A204.1 (cell line): ENCODE measurements at regions not wholly inside any gene's neighbourhood (a gene's known extent, or its start where the extent isn't known, plus 50 kb on each side); places are given as distances from the start of the nearest gene placed in this dataset.
"Not testable (repeated sequence)": the region's sequence is repeated elsewhere in the genome, so short reads cannot be mapped to it uniquely, and the experiment has no call there.

Experiments used
- FAIRE-seq: peaks from 2 replicates; lab custom pipeline; 2012; peaks lifted over from hg19 to GRCh38; lab: Jason Lieb, UNC

DNA sequence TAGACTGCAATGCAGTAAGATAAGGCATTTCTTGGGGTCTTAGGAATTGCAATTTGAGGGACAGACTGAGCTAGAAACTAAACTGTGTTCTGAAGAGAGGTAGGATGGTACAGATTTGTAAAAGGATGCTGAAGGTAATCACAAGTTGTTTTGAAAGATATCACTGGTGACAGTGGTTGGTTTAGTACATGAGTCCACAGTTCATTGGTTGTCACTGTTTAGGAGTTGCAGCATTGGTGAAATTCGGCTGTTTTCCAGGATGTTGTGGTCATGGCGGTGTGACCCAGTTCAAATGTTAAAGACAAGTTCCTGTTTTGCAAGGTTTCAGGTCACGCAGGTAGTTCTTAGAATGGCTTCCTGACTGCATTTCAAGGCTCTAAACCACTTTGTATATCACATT lies 292.8 kb upstream of the B3GALT2 start:
- no peak for FAIRE-seq

DNA sequence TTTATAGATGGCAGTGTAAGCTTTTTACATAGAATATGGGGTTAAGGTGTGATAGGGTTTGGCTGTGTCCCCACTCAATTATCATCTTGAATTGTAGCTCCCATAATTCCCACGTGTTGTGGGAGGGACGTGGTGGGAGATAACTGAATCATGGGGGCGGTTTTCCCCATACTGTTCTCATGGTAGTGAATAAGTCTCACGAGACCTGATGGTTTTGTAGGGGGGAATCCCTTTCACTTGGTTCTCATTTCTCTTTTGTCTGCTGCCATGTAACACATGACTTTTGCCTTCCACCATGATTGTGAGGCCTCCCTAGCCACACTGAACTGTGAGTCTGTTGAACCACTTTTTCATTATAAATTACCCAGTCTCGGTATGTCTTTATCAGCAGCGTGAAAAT lies 290.3 kb upstream of the B3GALT2 start:
- no peak for FAIRE-seq

DNA sequence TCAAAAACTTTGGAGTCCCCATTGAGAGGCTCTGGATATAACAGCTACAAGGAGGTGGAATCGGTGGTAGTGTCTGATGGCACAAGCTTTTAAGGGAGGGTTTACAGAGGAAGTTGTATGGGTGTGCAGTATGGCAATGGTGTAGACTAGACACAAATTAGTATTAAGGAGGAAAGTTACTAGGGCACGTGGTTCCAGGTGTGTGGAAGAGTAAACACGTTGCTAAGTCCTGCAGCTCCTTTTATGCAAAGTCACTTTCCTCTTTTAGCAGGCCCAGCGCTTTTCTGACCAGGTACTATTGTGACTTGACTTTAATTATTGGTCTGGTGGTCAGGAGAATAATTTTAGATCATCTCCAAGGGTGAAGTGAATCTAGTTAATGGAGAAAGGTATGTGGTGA lies 287.5 kb upstream of the B3GALT2 start:
- no peak for FAIRE-seq

DNA sequence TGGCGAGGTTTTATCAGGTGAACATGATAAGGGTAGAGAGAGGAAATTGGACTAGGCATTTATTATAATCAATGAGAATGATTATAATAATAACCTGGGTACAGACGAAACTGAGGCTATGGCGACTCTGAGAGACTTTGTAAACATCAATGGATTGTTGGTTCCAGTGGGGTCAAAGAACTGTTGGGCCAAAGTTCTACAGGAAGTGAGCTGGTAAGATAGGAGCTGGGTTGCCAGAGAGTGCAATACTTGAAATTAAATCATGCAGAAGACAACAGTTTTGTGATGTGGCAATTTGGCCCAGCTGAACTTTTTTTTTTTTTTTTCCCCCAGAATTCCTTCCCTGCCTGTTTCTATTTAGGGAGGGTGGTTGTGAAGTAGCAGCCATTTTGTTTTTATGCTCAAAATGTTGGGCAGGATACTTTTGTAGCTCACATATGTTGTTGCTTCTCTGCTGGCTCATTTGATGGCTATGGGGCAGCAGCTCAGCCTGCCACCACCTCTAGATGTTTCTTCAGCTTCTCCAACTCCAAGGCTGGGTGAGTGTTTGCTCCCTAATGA lies 286.5 kb upstream of the B3GALT2 start:
- no peak for FAIRE-seq

DNA sequence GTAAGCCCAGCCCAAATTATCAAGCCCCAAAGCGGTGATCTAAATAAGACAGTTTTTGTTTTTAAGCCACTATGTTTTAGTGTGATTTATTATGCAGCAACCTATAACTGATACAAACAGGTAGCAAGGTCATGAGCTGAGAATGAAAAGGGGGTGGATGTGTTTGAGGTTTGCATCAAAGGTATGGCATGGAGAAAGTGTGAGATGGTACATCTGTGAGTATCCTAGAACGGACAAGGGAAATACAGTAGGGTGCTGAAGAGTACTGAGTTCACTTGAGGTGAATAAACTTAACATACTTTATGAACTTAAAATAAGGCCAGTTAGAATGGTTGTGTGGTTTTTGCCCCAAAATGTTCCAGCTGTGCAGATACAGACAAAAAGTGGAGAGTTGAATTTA lies 286.0 kb upstream of the B3GALT2 start:
- FAIRE-seq: no peak

DNA sequence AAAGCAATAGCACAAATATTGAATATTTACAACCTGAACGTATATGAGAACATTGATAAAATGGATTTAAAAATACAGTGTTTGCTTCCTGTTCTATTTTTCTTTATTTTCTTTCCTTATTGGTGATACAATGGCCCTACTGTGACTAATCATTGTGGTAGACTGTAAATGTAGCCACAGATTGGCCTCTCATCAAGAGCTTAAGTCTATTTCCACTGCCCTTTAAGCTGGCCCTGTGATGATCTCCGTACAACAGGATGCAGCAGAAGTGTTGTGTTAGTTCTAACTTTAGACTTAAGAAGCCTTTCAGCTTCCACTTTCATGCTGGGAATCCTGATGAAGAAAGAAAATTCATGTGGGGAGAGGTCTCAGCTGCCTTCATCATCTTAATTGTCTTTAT lies 285.6 kb upstream of the B3GALT2 start:
- no peak for FAIRE-seq

DNA sequence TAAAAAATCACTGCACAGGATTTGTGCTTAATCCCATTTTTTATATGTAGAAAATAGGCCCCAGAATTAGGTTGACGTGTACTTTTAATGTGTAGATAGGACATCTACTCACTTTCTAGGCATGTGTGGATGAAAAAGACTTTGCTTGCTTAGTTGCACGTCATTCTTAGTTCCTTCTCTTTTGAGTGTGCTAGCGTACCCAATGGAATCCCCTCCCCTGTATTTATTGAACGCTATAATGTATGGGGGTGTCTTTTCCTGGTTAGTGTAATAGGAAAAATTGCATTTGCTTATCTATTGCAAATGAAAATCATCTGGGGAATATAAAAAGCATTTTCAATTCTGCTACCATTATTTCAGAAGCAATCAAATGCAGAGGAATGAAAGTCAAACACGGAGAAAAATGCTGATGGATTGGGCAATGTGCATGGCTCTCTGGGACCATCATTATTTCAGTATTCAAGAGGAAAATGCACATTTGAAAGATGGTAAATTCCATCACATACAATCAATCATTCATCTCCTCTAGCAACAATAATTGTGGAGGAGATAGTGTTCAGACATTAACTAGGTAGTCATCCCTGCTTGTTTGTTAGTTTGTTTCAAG lies 277.0 kb upstream of the B3GALT2 start:
- no peak for FAIRE-seq

DNA sequence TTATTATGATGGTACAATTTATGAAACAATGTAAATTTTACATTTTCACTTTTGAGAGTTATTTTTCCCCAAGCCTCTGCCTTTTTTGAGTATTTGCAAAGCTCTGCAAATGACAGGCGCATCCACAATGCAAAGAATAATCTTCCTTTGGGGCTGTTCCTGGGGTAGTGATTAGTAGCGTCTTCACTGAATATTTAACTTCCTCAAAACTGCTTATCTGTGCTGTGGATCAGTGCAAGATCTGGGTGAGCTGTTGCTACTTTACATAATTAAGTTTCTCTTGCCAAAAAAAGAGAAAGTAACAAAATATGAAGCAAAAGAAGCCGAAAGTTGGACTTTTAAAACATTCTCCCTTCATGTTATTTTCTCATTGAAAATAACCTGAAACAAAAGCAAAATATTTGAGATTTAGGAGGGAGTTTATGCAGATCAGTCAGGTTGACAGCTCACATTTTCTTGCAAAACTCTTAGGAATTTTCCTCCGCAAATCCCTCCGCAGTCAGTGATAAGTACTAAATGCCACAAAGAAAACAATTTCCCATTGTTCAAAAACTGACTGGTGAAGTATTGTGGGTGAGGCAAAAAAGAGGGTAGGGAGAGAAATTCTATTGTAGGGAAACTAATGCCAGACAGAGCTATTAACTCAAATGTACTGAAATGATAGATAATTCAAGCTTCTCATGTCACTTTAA lies 276.4 kb upstream of the B3GALT2 start:
- FAIRE-seq: no peak

DNA sequence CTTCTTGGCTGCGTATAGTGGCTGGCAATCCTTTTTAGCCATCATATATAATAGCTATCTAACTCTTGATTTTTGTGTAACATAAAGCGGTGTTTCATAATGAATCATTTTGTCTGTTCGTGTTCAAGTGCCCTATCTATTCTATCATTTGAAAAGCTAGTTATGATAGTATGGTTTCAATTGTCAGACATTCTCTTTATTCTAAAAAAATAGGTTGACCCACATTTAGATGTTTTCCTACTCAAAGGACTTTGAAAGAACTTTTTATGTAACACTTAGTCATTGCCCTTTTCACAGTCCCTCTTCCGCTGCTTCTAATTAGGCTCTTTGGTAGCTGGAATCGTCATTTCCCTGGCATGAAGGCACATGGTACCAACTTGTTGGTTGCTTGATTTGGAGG lies 272.2 kb upstream of the B3GALT2 start:
- FAIRE-seq: no peak

DNA sequence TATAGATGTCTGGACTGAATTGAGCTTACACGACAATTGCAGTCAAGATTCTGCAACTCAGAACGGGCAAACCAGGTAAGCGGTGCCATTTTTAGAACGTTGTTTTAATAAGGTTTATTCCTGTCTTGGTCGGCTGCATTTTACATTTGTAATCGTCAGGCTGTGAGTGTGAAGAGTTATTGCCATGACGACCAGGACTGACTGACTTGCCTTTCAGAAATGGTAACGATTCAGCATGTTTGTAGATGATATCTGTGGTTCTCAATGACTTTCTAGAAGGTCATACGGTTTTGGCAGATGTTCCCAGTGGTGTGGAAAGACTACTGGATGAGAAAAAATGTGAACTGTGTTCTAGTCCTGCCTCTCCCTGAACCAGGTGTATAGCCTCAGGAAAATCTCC lies 271.3 kb upstream of the B3GALT2 start:
- no peak for FAIRE-seq

DNA sequence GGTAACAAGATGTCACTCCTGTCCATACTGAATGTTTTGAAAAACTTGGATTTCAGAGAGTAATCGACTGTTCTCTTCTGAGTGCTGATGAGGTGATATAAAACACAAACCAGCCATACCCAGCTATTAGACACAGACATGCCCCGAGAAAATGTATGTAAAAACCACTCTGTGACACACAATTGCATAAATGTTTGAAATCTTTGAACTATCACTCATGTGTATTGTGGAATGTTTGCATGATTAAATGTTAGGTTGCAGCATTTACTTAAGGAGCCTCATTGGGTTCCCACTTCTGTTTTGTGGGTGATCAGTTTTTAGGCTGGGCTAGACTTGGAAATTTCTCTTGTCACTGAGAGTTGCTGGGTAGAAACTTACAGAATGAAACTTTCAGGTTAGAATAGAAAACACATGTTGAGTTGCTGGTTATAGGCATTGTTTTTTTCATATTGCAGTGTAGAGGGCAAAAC lies 270.4 kb upstream of the B3GALT2 start:
- no peak for FAIRE-seq

DNA sequence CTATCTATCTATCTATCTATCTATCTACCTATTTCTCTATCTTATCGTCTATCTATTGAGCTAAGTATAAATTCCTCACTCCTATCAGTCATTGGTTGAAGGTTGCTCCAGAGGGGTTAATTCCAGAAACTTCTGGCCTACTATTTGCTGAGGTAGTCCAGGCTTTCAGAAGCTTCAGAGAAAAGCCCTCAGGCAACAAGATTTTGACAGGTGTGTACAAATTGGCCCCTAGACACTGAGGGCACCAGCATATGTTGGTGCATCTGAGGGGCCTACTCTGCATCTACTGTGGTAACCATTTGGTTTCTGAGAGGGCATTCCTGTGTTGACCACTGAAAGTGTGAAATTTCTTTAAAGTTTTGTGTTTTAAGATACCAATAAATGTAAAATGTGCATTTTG lies 265.2 kb upstream of the B3GALT2 start:
- no peak for FAIRE-seq

DNA sequence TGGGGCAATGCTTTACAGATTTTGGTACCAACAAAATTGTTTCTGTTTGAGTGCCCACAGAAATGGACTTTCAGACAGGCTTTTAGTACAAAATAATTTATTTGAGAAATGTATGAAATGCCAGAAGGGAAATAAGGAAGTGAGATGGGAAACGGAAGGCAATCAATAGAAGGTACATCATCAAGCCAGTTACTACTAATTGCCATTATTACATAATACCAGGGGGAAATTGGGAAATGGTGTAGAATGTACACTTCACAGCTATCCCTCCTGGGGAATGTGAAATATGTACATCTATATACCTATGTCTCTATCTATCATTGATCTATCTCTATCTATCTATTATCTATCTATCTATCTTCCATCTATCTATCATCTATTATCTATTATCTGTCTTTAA lies 264.6 kb upstream of the B3GALT2 start:
- no peak for FAIRE-seq

DNA sequence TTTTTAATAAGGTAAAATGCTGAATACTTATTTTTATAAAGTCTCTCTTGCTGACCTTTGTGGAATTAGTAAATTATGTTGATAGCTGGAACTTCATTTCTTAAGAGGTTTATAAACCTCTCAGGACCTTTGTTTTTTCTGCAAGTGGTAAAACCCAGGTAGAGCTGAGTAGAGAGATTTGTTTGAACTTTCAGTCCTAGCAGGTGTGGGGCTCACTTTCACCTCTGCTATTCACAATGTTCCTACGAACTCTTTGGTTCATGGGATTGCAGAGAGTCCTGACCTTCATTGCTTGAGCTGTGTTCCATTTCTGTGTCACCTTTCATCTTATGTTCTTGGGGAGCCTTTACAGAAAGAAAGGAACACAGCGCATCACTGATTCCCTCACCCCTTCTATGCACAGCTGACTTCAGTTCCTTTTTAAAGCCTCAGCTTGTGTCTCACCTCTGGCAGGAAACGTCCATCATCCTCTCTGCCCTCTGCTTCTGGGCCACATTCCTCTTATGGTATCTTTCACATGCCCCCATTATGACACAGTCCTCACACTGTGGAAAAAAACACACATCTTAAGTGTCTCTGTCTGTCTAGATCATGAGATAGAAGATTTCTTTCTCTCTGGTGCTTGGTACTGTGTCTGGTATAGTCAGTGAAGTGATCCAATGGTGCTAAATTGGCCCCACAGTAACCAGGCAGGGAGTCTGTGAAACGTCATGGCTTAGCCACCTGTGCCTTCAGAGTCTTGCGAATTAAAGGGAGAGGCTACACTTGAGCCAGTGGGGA lies 262.5 kb upstream of the B3GALT2 start:
- FAIRE-seq: no peak

DNA sequence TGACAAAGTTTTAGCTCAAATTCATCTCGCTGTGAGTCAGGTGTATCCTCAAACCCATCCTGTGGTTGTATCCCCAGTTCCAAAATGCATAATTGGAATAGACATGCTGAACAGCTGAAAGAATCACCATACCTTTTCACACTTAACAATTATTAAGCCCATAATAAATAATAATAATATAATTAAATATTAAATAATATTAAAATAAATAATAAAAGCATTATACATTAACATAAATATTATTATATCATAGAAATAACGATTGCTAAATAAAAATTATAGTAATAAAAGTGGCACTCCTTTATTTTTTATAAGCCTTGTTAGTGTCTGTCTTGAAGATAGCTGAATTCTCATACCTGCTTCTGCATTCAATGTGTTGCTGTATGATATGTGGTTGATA lies 257.5 kb upstream of the B3GALT2 start:
- peak; percentile 29 for FAIRE-seq

DNA sequence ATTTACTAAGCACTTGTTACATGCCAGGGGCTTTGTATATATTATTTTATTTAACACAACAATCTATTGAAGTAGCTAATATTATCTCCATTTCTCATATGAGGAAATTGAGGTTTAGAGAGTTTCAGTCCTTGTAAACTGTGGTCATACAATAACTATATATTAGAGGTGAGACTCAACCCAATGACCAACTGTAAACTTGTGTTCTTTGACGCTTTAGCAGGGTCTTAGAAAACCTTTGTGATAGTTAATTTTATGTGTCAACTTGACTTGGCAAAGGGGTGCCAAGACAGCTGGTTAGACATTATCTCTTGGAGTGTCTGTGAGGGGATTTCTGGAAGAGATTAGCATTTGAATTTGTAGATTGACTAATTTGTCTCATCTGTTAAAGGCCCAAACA lies 252.4 kb upstream of the B3GALT2 start:
- no peak for FAIRE-seq

DNA sequence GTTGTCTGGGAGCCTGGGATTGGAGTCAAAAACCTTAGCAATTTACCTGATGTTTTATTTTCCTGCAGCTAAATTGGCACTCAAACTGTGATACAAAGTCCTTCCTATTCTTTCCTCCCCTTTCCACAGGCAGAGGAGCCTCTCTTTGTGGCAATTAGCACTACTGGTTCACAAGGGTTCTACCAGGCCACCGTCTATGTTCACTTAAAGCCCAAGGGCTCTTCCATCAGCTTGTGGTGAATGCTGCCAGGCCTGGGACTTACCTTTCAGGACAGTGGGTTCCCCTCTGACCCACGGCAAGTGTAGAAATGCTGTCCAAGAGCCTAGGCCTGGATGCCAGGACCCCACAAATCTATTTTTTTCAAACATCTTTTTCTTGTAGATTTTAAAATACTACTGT lies 251.9 kb upstream of the B3GALT2 start:
- no peak for FAIRE-seq

DNA sequence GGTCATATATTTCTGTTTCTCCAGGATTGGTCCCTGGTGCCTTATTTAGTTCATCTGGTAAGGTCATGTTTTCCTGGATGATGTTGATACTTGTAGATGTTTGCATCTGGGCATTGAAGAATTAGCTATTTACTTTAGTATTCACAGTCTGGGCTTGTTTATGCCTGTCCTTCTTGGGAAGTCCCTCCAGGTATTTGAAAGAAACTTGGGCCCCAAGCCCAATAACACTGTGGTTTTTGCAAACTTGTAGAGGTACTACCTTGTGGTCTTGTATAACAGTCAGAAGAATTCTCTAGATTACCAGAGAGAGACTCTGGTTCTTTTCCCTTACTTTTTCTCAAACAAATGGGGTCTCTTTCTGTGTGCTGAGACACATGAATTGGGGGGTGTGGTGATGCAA lies 251.4 kb upstream of the B3GALT2 start:
- FAIRE-seq: no peak

DNA sequence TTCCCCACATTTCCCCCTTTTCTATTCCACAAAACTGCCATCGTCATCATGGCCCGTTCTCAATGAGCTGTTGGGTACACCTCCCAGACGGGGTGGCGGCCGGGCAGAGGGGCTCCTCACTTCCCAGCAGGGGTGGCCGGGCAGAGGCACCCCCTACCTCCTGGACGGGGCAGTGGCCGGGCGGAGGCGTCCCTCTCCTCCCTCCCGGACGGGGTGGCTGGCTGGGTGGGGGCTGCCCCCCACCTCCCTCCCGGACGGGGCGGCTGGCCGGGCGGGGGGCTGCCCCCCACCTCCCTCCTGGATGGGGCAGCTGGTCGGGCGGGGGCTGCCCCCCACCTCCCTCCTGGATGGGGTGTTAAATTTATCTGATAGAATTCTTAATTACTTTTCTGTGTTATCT lies 250.9 kb upstream of the B3GALT2 start:
- FAIRE-seq: not testable (repeated sequence)

DNA sequence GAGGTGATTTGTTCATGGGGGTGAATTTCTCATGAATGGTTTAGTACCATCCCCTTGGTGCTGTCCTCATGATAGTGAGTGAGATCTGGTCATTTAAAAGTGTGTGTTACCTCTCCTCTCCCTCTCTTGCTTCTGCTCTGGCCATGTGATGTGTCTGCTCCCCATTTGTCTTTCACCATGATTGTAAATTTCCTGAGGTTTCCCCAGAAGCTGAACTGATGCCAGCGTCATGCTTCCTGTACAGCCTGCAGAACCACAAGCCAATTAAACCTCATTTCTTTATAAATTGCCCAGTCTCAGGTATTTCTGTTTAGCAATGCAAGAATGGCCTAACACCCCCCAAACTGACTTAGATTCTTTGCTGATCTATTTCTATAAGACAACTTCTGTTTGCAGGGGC lies 249.4 kb upstream of the B3GALT2 start:
- FAIRE-seq: no peak

DNA sequence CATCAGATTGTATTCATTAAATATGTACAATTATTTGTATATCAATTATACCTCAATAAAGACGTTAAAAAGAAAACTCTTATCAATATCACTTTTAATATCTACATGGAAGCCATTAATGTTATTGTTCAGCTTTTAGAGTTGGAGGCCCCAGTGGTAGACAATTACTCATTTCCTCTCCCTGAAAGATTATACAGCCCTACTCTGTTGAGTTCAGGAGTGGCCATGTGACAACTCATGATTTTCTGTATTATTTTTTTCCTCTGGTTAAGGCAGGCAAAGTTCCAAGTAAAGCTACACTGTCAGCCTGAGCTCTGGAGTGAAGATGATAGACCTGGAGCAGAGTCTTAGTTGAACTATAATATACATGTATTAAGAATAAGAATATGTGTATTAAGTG lies 247.9 kb upstream of the B3GALT2 start:
- FAIRE-seq: no peak

DNA sequence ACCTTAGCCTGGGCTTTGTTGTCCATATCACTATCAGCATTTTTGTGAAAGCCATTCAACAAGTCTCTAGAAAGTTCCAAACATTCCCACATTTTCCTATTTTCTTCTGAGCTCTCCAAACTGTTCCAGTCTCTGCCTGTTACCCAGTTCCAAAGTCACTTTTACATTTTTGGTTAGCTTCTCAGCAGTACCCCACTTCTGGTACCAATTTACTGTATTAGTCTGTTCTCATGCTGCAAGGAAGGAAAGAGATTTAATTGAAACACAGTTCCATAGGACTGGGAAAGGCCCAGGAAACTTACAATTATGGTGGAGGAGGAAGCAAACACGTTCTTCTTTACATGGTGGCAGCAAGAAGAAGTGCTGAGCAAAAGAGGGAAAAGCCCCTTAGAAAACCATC lies 247.2 kb upstream of the B3GALT2 start:
- FAIRE-seq: no peak

DNA sequence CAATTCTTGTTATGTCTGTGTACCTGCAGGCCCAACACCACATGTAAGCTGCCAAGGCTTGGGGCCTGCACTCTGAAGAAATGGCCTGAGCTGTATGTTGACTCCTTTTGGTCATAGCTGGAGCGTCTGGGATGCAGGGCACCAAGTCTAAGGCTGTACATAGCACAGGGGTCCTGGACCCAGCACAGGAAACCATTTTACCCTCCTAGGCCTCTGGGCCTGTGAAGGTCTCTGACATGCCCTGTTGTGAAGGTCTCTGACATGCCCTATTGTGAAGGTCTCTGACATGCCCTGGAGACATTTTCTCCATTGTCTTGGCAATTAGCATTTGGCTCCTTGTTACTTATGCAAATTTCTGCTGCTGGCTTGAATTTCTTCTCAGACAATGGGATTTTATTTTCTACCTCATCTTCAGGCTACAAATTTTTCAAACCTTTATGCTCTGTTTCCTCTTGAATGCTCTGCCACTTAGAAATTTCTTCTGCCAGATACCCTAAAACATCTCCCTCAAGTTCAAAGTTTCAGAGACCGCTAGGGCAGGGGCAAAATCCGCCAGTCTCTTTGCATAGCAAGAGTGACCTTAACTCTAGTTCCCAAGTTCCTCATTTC lies 246.7 kb upstream of the B3GALT2 start:
- no peak for FAIRE-seq
